Endothelial cell (in vitro differentiated cells): ENCODE measurements at regions not wholly inside any gene's neighbourhood (a gene's known extent, or its start where the extent isn't known, plus 50 kb on each side); places are given as distances from the start of the nearest gene placed in this dataset.
A peak's percentile ranks its signal among the peaks of the same experiment; 100 is the strongest.

Experiments
- DNase-seq: peaks from one replicate; pipeline ENCODE4 v3.0.0; 2021; ENCODE audit warnings: low spot score
- H3K27ac Mint-ChIP-seq: one replicate; pipeline ENCODE4 v1.8.0; 2021; ENCODE audit warnings: mixed read lengths, inconsistent platforms; ENCODE audit not compliant: unreplicated experiment
- H3K27me3 Mint-ChIP-seq: one replicate; pipeline ENCODE4 v1.8.0; 2021; ENCODE audit warnings: mild to moderate bottlenecking, moderate library complexity, mixed read lengths, inconsistent platforms; ENCODE audit not compliant: unreplicated experiment
- H3K36me3 Mint-ChIP-seq: one replicate; pipeline ENCODE4 v1.8.0; 2021; ENCODE audit warnings: mild to moderate bottlenecking, low read depth, mixed read lengths, inconsistent platforms; ENCODE audit not compliant: unreplicated experiment
- H3K4me1 Mint-ChIP-seq: one replicate; pipeline ENCODE4 v1.8.0; 2021; ENCODE audit warnings: mild to moderate bottlenecking, mixed read lengths, inconsistent platforms; ENCODE audit not compliant: unreplicated experiment
- H3K4me3 Mint-ChIP-seq: one replicate; pipeline ENCODE4 v1.8.0; 2021; ENCODE audit warnings: mild to moderate bottlenecking, mixed read lengths, inconsistent platforms; ENCODE audit not compliant: unreplicated experiment
- H3K9me3 Mint-ChIP-seq: one replicate; pipeline ENCODE4 v1.8.0; 2021; ENCODE audit warnings: mixed read lengths, inconsistent platforms; ENCODE audit not compliant: unreplicated experiment
- TF ChIP-seq, protein P1 (sequence below): fragments of 200-600 bp; sonication (generic); IDR thresholded peaks from one replicate; pipeline ENCODE4 v1.5.0; 2021; ENCODE audit warnings: antibody characterized with exemption; ENCODE audit not compliant: unreplicated experiment

DNA sequence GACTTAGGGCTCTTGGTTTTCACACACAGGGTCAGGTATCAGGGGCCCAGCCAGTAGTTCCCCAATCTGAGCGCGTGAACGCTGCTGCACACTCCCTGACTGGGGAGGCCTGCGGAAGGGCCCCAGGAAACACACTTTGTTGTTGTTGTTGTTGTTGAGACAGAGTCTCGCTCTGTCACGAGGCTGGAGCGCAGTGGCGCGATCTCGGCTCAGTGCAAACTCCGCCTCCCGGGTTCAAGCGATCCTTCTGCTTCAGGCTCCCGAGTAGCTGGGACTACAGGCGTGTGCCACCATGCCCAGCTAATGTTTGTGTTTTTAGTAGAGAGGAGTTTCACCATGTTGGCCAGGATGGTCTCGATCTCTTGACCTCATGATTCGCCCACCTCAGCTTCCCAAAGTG, 190.4 kb upstream of the GPR12 start:
- no peaks in the 10 kb centered on the region for H3K4me1 Mint-ChIP-seq
- H3K4me3 Mint-ChIP-seq = no peak overlapping the region
- TF ChIP-seq, protein P1, sequence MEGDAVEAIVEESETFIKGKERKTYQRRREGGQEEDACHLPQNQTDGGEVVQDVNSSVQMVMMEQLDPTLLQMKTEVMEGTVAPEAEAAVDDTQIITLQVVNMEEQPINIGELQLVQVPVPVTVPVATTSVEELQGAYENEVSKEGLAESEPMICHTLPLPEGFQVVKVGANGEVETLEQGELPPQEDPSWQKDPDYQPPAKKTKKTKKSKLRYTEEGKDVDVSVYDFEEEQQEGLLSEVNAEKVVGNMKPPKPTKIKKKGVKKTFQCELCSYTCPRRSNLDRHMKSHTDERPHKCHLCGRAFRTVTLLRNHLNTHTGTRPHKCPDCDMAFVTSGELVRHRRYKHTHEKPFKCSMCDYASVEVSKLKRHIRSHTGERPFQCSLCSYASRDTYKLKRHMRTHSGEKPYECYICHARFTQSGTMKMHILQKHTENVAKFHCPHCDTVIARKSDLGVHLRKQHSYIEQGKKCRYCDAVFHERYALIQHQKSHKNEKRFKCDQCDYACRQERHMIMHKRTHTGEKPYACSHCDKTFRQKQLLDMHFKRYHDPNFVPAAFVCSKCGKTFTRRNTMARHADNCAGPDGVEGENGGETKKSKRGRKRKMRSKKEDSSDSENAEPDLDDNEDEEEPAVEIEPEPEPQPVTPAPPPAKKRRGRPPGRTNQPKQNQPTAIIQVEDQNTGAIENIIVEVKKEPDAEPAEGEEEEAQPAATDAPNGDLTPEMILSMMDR = no peak
- H3K27ac Mint-ChIP-seq = no peak overlapping the region
- no peaks in the 10 kb centered on the region for H3K27me3 Mint-ChIP-seq
- no peaks in the 10 kb centered on the region for H3K36me3 Mint-ChIP-seq
- H3K9me3 Mint-ChIP-seq = no peaks in the 10 kb centered on the region
- no peak for DNase-seq

DNA sequence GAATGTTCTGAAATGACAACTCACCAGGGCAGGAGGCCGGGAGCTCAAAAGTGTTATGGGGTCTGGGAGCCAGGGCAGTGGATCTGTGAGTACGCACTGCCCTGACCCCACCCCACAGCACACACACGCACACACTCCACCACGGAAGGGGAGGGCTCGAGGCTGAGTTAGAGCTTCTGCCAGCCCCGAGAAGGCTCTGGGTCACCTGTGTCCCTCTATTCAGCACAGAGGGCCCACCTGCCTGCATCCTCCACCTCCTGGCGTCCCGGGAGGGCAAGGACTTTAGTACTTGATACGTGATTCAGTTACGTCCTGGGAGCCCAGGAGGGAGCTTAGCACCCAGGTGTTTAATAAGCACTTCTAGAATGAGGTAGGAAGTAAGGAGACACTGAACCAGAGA, 190.0 kb upstream of the GPR12 start:
- no peak for DNase-seq
- TF ChIP-seq, protein P1 = no peak
- Mint-ChIP-seq H3K27ac (no peak overlapping the region), H3K36me3 (no peaks in the 10 kb centered on the region), H3K27me3 (no peaks in the 10 kb centered on the region), H3K4me3 (no peak overlapping the region), H3K9me3 (no peaks in the 10 kb centered on the region), H3K4me1 (no peaks in the 10 kb centered on the region)

DNA sequence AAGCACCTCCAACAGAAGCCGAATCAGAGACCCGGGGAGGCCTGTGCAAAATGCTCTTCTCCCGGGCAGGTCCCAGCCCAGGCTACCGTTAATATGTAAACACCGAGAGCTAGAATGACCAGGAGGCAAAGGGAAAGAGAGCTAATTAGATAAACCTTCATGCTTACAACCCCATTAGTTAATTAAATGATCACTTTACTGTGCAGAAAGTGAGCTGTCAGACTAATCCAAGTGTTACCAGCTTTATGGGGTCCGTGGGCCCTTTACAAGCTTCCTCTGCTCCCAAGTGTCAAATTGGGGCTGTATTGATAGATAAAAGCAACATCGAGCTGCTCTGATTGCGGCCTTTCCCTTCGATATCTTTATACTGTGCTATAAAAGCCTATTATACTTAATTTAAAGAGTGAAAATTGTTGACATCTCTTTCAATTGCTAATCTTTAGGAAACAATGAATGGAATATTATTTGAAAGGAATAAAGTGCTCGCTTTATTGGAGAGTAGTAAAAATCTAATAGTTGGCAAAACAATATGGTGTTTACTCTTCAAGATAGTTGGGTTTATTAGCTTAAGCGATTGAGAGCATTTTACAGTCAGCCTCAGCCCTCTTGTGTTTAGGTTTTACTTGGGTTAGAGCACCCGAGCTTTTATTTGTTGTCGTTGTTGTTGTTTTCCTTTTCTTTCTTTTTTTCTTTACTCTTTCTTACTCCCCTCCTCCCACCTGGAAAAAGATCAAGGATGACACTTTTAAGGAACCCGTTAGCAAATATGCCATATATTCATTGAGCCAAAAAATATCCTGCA, 189.3 kb upstream of the GPR12 start:
- DNase-seq = no peak
- Mint-ChIP-seq H3K27ac (no peak overlapping the region), H3K4me1 (no peaks in the 10 kb centered on the region), H3K4me3 (no peak overlapping the region), H3K36me3 (no peaks in the 10 kb centered on the region), H3K27me3 (no peaks in the 10 kb centered on the region), H3K9me3 (no peaks in the 10 kb centered on the region)
- TF ChIP-seq, protein P1 = no peak

DNA sequence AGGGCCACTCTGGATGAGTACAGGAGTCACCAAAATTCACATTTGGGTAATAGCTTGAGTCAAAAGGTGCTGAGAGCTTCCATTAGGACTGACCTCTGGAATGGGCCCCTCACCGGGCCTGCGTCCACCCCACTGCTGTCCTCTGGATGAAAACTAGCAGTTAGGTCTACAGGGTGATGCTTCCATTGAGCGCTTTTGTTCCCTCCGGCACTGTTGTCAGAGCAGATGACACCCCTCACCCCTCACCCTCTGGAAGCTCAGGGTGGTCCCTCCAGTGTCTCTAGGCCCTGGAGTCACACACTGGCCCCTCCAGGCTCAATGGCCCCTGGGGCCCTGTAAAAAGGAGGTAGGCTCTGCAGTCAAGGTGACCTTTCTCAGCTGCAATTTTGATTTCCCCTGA, 187.8 kb upstream of the GPR12 start:
- H3K27ac Mint-ChIP-seq = no peak overlapping the region
- H3K27me3 Mint-ChIP-seq = no peaks in the 10 kb centered on the region
- no peaks in the 10 kb centered on the region for H3K36me3 Mint-ChIP-seq
- no peak for DNase-seq
- no peak overlapping the region for H3K4me3 Mint-ChIP-seq
- no peaks in the 10 kb centered on the region for H3K9me3 Mint-ChIP-seq
- TF ChIP-seq, protein P1 = no peak
- H3K4me1 Mint-ChIP-seq = no peaks in the 10 kb centered on the region

DNA sequence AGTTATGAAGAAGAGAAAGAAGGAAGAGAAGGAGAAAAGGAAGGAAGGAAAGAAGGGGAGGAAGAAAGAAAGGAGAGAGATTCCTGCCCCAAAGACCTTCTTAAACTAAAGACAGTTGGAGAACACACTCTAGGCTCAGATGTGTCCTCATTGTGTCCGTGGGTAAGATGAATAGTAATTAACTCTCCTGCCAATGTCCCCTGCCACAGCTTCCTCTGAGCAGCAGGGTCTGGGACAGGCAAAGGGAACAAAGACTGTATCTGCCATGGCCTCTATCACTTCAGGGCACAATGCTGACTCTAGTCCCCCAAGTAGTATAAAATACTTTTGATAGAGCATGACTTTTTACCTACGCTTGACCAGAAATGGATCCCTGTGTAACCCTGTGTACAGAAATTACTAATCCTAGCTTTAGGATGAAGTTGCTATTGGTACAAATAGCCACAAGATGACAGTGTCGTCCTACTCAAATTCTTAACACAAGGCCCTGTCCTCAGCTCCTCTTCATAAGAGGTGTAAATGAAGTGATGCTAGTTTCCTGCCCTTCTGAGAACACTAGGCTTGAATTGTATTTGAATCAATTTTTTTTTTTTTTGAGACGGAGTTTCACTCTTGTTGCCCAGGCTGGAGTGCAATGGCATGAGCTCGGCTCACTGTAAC, 186.2 kb upstream of the GPR12 start:
- Mint-ChIP-seq H3K4me1 (no peaks in the 10 kb centered on the region), H3K4me3 (no peak overlapping the region), H3K9me3 (no peaks in the 10 kb centered on the region), H3K27me3 (no peaks in the 10 kb centered on the region), H3K36me3 (no peaks in the 10 kb centered on the region), H3K27ac (no peak overlapping the region)
- TF ChIP-seq, protein P1 = peak; percentile 41
- DNase-seq = no peak
